Ovary (tissue), 7 donors: ENCODE measurements at regions not wholly inside any gene's neighbourhood (a gene's known extent, or its start where the extent isn't known, plus 50 kb on each side); places are given as distances from the start of the nearest gene placed in this dataset.

ENCODE experiments used
- DNase-seq, 5 donors: peaks; one replicate each; pipeline ENCODE4 v3.0.0-alpha.2; 2019 to 2020
- H3K27ac ChIP-seq, 2 donors: fragments of 200-600 bp; one replicate each; pipeline versions ENCODE4 v1.5.1 to v1.8.0; 2019 to 2022
- H3K27me3 ChIP-seq: fragments of 200-600 bp; one replicate; pipeline ENCODE4 v1.8.0; 2022
- H3K36me3 ChIP-seq: fragments of 200-600 bp; sonication (generic); one replicate; pipeline ENCODE4 v1.5.1; 2019
- H3K4me1 ChIP-seq: one replicate; pipeline ENCODE4 v1.8.1; 2013; ENCODE audit warnings: mild to moderate bottlenecking, moderate library complexity; ENCODE audit not compliant: insufficient read depth
- H3K4me3 ChIP-seq: fragments of 200-600 bp; sonication (generic); one replicate; pipeline ENCODE4 v1.5.1; 2017
- H3K9me3 ChIP-seq, 2 donors: fragments of 200-600 bp in 1 of 2; sonication (generic) in 1 of 2; one replicate each; pipeline versions ENCODE4 v1.5.1 to v1.8.1; 2013 to 2019; ENCODE audit warnings: mild to moderate bottlenecking in 1 of 2, moderate library complexity in 1 of 2
- CTCF ChIP-seq, 3 donors: fragments of 450-650 bp in 2 of 3; fragments of 200-600 bp in 1 of 3; IDR thresholded peaks; one replicate each; pipeline versions ENCODE4 v1.5.1 to v1.8.0; 2016 to 2022; ENCODE audit warnings: antibody characterized with exemption in 3 of 3, mild to moderate bottlenecking in 1 of 3
- EP300 ChIP-seq: sonication (generic); formaldehyde crosslinking; IDR thresholded peaks from one replicate; pipeline ENCODE4 v1.6.1; 2017; ENCODE audit warnings: antibody characterized with exemption
- POLR2A ChIP-seq: fragments of 450-650 bp; IDR thresholded peaks from one replicate; pipeline ENCODE4 v1.6.1; 2017; ENCODE audit warnings: antibody characterized with exemption, mild to moderate bottlenecking, moderate library complexity
- WGBS, 3 donors: extraction: QIAGEN DNeasy Blood & Tissue Kit in 1 of 3; methylation state at CpG; one replicate each; pipeline versions ENCODE4 v1.1.5 to v1.1.7; 2013 to 2017; 5-methylcytosine and 5-hydroxymethylcytosine counted together
- intact Hi-C, 4 donors: fragments of 100-400 bp; cut with DNase I; formaldehyde crosslinking; loops; one replicate each; pipeline versions ENCODE4 v1.11.0 to v1.15.1; 2022 to 2023
- donor health status: DM: no; HTN: no; CAD: no; lungs with moderate emphysema.
- donor health status: DM: no; HTN: no; CAD: no.
- donor health status: Bipolar disorder and iron deficiency.
- donor health status: DM: no; HTN: no; CAD: no.
- donor health status: DM: yes; HTN: yes; CAD: no.

- no peak for DNase-seq
- peak overlapping the region in 1 of 2 donors; percentile 81 for H3K27ac ChIP-seq
- H3K4me3 ChIP-seq: no peak overlapping the region
- 73 to 80% (median 74%) methylated on average over 8 of the region's 8 CpGs for WGBS, 3 donors
- no peaks in the 10 kb centered on the region for H3K36me3 ChIP-seq
- H3K4me1 ChIP-seq: peaks cover 6% of the 10 kb centered on the region
- TF ChIP-seq CTCF (IDR thresholded peaks at IDR 0.05) (no peak), EP300 (no peak), POLR2A (no peak)
- intact Hi-C loops: loop anchor here in 1 of 4 donors (5.0 kb wide), 1 partner anchor 216 kb away; no protein-coding TSS in a partner anchor
- H3K27me3 ChIP-seq: no peaks in the 10 kb centered on the region
- no peaks in the 10 kb centered on the region for H3K9me3 ChIP-seq
These were observed 265.4 kb upstream of the VLDLR start for GRCh38 chr9:2356041-2356790.

- Histone ChIP-seq H3K9me3 (no peaks in the 10 kb centered on the region), H3K36me3 (no peaks in the 10 kb centered on the region), H3K27ac (no peak overlapping the region), H3K27me3 (no peaks in the 10 kb centered on the region), H3K4me1 (peaks cover 3% of the 10 kb centered on the region), H3K4me3 (no peak overlapping the region)
- 85 to 92% (median 87%) methylated on average over 3 of the region's 3 CpGs for WGBS, 3 donors
- intact Hi-C loops: loop anchor here in 1 of 4 donors (5.0 to 10.0 kb wide), 2 partner anchors 55 to 212 kb away; no protein-coding TSS in a partner anchor
- TF ChIP-seq EP300 (no peak), POLR2A (no peak), CTCF (IDR thresholded peaks at IDR 0.05) (no peak)
- DNase-seq: no peak
These were observed 261.6 kb upstream of the VLDLR start for GRCh38 chr9:2359891-2360471.

GRCh38 chr9:2362150-2362549, 259.4 kb upstream of the VLDLR start:
- intact Hi-C loops: loop anchor here in 1 of 4 donors (10.0 kb wide), 1 partner anchor 53 kb away; no protein-coding TSS in a partner anchor
- DNase-seq: no peak
- no peaks in the 10 kb centered on the region for H3K36me3 ChIP-seq
- WGBS, 3 donors: 87 to 97% (median 90%) methylated on average over 2 of the region's 2 CpGs
- TF ChIP-seq CTCF (IDR thresholded peaks at IDR 0.05) (no peak), EP300 (no peak), POLR2A (no peak)
- H3K27me3 ChIP-seq: no peaks in the 10 kb centered on the region
- H3K4me3 ChIP-seq: no peak overlapping the region
- no peaks in the 10 kb centered on the region for H3K9me3 ChIP-seq
- H3K4me1 ChIP-seq: no peaks in the 10 kb centered on the region
- no peak overlapping the region for H3K27ac ChIP-seq

GRCh38 chr9:2363138-2363745, 258.3 kb upstream of the VLDLR start:
- Histone ChIP-seq H3K4me1 (no peaks in the 10 kb centered on the region), H3K4me3 (no peak overlapping the region), H3K9me3 (no peaks in the 10 kb centered on the region), H3K27me3 (no peaks in the 10 kb centered on the region), H3K36me3 (no peaks in the 10 kb centered on the region), H3K27ac (no peak overlapping the region)
- 80 to 89% (median 80%) methylated on average over 6 of the region's 6 CpGs for WGBS, 3 donors
- TF ChIP-seq POLR2A (no peak), EP300 (no peak), CTCF (IDR thresholded peaks at IDR 0.05) (no peak)
- intact Hi-C loops: loop anchor here in 1 of 4 donors (10.0 kb wide), 1 partner anchor 52 kb away; no protein-coding TSS in a partner anchor
- DNase-seq: no peak
